CD8-positive, alpha-beta memory T cell (primary cell): ENCODE measurements at regions not wholly inside any gene's neighbourhood (a gene's known extent, or its start where the extent isn't known, plus 50 kb on each side); places are given as distances from the start of the nearest gene placed in this dataset.
"Not testable (repeated sequence)": the region's sequence is repeated elsewhere in the genome, so short reads cannot be mapped to it uniquely, and the experiment has no call there.

Experiments used
- CTCF ChIA-PET: fragments of 350-600 bp; sonication (Branson Sonifier 250); formaldehyde crosslinking; loops from one replicate; lab custom pipeline; 2021; ENCODE audit warnings: antibody characterized with exemption; lab: Charles Lee
- POLR2A ChIA-PET: fragments of 350-600 bp; sonication (Branson Sonifier 250); formaldehyde crosslinking; loops from one replicate; lab custom pipeline; 2021; ENCODE audit warnings: antibody characterized with exemption; lab: Charles Lee
- DNase-seq, 5 donors: peaks; one replicate each; pipeline versions ENCODE4 v3.0.0 to v3.0.0-alpha.2; 2020 to 2022; ENCODE audit warnings: mixed read lengths in 1 of 5
- H3K27ac ChIP-seq: one replicate; pipeline ENCODE4 v1.7.0; 2013; ENCODE audit warnings: low read depth, mild to moderate bottlenecking, low read length, moderate library complexity
- H3K27me3 ChIP-seq: 2 replicates; pipeline ENCODE4 v1.7.0; 2013; ENCODE audit warnings: low read length, mild to moderate bottlenecking; ENCODE audit not compliant: insufficient read depth, poor library complexity, severe bottlenecking
- H3K36me3 ChIP-seq: 2 replicates; pipeline ENCODE4 v1.7.0; 2013; ENCODE audit warnings: mild to moderate bottlenecking, low read length, moderate library complexity; ENCODE audit not compliant: insufficient read depth
- H3K4me1 ChIP-seq: 2 replicates; pipeline ENCODE4 v1.7.0; 2013; ENCODE audit warnings: mild to moderate bottlenecking, low read length, moderate library complexity; ENCODE audit not compliant: insufficient read depth
- H3K4me3 ChIP-seq: 2 replicates; pipeline ENCODE4 v1.7.0; 2013; ENCODE audit warnings: mild to moderate bottlenecking, low read length
- H3K9me3 ChIP-seq: 2 replicates; pipeline ENCODE4 v1.7.0; 2013; ENCODE audit warnings: mild to moderate bottlenecking, low read length
- H3K27ac Mint-ChIP-seq, 8 donors: one replicate each; pipeline ENCODE4 v1.8.0; 2020 to 2021; ENCODE audit warnings: mixed read lengths in 8 of 8, mild to moderate bottlenecking in 6 of 8, inconsistent platforms in 3 of 8, moderate library complexity in 3 of 8
- H3K27me3 Mint-ChIP-seq, 2 donors: one replicate each; pipeline ENCODE4 v1.8.0; 2020 to 2021; ENCODE audit warnings: mixed read lengths in 2 of 2, mild to moderate bottlenecking in 1 of 2, moderate library complexity in 1 of 2
- H3K36me3 Mint-ChIP-seq, 3 donors: one replicate each; pipeline ENCODE4 v1.8.0; 2020 to 2021; ENCODE audit warnings: mixed read lengths in 3 of 3, inconsistent platforms in 1 of 3, mild to moderate bottlenecking in 1 of 3
- H3K4me1 Mint-ChIP-seq, 3 donors: one replicate each; pipeline ENCODE4 v1.8.0; 2020 to 2021; ENCODE audit warnings: mixed read lengths in 3 of 3, inconsistent platforms in 1 of 3, mild to moderate bottlenecking in 1 of 3
- H3K4me3 Mint-ChIP-seq, 7 donors: one replicate each; pipeline ENCODE4 v1.8.0; 2020 to 2021; ENCODE audit warnings: mixed read lengths in 7 of 7, mild to moderate bottlenecking in 6 of 7, moderate library complexity in 4 of 7, inconsistent platforms in 2 of 7
- H3K9me3 Mint-ChIP-seq, 5 donors: one replicate each; pipeline ENCODE4 v1.8.0; 2020 to 2022; ENCODE audit warnings: mixed read lengths in 5 of 5, mild to moderate bottlenecking in 3 of 5, moderate library complexity in 2 of 5, inconsistent platforms in 1 of 5

DNA sequence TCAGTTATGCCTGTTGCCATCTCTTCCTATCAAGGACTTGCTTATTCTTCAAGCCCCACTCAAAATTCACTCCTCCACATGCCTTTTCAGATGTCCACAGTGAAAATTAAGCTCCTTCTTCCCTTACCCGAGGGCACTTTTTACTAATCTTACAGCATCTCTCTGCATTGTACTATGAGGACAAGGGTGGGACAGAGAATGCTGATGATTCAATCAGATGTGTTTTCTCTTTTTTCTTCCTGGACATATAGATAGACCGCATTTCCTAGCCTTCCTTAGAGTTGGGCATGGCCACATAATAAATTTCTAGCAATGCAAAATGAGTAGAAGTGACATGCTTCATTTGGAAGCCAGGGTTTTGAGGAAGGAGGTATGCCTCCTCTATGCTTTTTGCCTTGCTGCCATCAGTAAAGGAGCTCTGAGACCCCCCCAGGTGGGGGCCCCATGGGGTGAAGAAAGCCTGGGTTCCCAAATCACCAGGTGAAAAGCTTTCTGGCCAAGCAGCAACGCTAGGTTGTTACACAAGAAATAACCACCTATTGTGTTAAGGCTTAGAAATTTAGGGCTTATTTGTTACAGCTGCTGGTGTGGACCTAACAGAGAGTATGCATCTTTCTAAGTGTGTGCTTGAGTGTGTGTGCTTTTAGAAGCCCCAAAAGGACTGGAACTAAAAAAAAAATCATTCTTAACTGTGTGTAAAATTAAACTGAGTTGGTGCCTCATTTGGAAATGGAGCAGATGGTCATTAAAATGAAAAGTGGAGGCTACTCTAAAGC lies 424.5 kb downstream of the STK39 start:
- Histone ChIP-seq H3K9me3 (no peaks in the 10 kb centered on the region), H3K4me3 (no peak overlapping the region), H3K27ac (no peak overlapping the region), H3K36me3 (no peaks in the 10 kb centered on the region), H3K4me1 (no peaks in the 10 kb centered on the region), H3K27me3 (no peaks in the 10 kb centered on the region)
- Mint-ChIP-seq H3K4me3 (no peak overlapping the region), H3K36me3 (no peaks in the 10 kb centered on the region), H3K27ac (no peak overlapping the region), H3K4me1 (no peaks in the 10 kb centered on the region), H3K27me3 (peaks cover 3 to 5% of the 10 kb centered on the region in 2 donors), H3K9me3 (no peaks in the 10 kb centered on the region)
- ChIA-PET CTCF (no interaction called here), POLR2A (no interaction called here)
- no peak for DNase-seq

DNA sequence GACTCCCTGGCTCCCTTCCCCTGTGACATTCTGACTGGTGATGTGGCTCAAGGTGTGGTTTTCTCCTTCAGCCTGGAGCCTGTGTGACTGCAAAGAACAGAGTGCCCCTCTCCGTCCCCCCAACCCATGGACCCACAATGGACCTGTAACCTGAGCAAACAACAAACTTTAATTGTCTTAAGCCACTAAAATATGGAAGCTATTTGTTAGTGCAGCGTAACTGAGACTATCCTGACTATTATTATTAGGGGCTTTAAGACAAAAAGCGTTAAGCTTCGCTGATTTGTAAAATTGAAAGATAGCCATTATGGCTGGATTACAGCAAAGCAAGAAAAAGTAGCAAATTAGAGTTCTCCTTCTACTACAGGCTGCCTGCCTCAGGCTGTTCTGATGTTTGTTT lies 426.9 kb downstream of the STK39 start:
- Histone ChIP-seq H3K27me3 (no peaks in the 10 kb centered on the region), H3K4me3 (no peak overlapping the region), H3K36me3 (no peaks in the 10 kb centered on the region), H3K27ac (no peak overlapping the region), H3K9me3 (no peaks in the 10 kb centered on the region), H3K4me1 (no peaks in the 10 kb centered on the region)
- ChIA-PET POLR2A (no interaction called here), CTCF (no interaction called here)
- no peak overlapping the region for H3K4me3 Mint-ChIP-seq
- H3K27ac Mint-ChIP-seq, result no peak overlapping the region
- no peak for DNase-seq
- no peaks in the 10 kb centered on the region for H3K36me3 Mint-ChIP-seq
- H3K27me3 Mint-ChIP-seq, result peaks cover 5 to 7% of the 10 kb centered on the region in 2 donors
- H3K4me1 Mint-ChIP-seq, result no peaks in the 10 kb centered on the region
- H3K9me3 Mint-ChIP-seq, result no peaks in the 10 kb centered on the region

DNA sequence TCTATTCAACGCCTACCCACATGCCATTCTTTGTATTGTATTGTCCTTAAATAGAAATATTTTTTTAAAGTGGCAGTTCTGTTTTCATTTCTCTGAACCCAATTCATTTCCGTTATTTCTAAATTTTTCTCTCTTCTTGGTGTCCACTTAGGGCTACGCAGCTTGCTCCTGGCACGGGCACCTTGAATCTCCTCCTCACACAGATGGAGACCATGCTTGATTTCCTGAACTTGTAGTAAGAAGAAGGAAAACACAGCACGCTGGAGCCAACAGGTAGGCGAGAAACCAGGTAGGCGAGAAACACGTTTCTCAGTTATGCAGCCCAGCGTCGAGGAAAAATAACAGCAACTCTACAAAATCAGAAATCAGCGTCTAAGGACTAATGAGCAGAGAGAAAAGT lies 428.9 kb downstream of the STK39 start:
- no peaks in the 10 kb centered on the region for H3K36me3 ChIP-seq
- ChIA-PET CTCF (no interaction called here), POLR2A (no interaction called here)
- no peak for DNase-seq
- no peaks in the 10 kb centered on the region for H3K4me1 ChIP-seq
- H3K9me3 Mint-ChIP-seq, result no peaks in the 10 kb centered on the region
- no peak overlapping the region for H3K4me3 Mint-ChIP-seq
- H3K36me3 Mint-ChIP-seq, result no peaks in the 10 kb centered on the region
- peaks cover 0 to 7% of the 10 kb centered on the region in 2 donors for H3K27me3 Mint-ChIP-seq
- no peak overlapping the region for H3K27ac Mint-ChIP-seq
- no peaks in the 10 kb centered on the region for H3K27me3 ChIP-seq
- H3K4me3 ChIP-seq, result no peak overlapping the region
- H3K4me1 Mint-ChIP-seq, result no peaks in the 10 kb centered on the region
- H3K27ac ChIP-seq, result no peak overlapping the region
- no peaks in the 10 kb centered on the region for H3K9me3 ChIP-seq

DNA sequence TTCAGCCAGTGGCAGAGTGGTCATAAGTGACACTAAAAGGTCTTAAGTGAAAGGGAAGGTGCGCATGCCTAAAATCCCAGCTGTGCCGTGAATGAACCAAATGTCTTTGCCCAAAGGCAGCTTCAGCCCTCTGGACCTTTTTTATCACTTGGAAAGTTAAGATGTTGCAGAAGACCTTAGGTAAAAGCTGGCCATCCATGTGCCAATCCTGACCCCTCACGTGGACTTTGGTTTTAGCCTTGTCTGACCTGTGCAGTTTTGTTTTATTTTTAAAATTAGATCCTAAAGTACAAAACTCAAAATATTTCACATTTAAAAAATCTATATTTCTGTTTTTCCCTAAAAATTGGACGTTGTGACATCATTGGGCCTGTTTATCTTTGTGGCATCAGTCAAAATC lies 429.5 kb downstream of the STK39 start:
- H3K36me3 ChIP-seq, result no peaks in the 10 kb centered on the region
- H3K27me3 ChIP-seq, result no peaks in the 10 kb centered on the region
- H3K9me3 ChIP-seq, result no peaks in the 10 kb centered on the region
- no peak overlapping the region for H3K27ac ChIP-seq
- ChIA-PET CTCF (no interaction called here), POLR2A (no interaction called here)
- no peak overlapping the region for H3K4me3 ChIP-seq
- H3K36me3 Mint-ChIP-seq, result no peaks in the 10 kb centered on the region
- H3K4me1 ChIP-seq, result no peaks in the 10 kb centered on the region
- H3K4me1 Mint-ChIP-seq, result no peaks in the 10 kb centered on the region
- H3K4me3 Mint-ChIP-seq, result no peak overlapping the region
- H3K27ac Mint-ChIP-seq, result no peak overlapping the region
- no peak for DNase-seq
- no peaks in the 10 kb centered on the region for H3K9me3 Mint-ChIP-seq
- H3K27me3 Mint-ChIP-seq, result peaks cover 0 to 7% of the 10 kb centered on the region in 2 donors

DNA sequence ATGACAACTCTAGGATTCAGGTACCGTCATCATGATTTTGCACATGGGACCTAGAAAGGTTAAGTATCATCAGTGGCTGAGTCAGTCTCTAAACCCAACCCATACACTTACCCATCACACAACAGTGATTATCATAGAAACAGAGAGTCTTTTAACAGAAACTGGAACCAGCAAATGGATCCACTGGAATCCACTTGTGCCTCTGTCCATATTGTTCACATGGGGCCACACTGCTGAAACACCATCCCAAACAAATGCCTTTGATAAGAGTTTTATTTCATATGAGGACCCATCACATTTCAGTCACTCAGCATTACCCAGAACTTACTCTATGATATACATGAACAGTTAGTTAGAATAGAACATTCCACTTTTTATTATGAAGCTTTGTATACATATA lies 430.0 kb downstream of the STK39 start:
- Histone ChIP-seq H3K27me3 (no peaks in the 10 kb centered on the region), H3K36me3 (no peaks in the 10 kb centered on the region), H3K4me1 (no peaks in the 10 kb centered on the region), H3K4me3 (no peak overlapping the region), H3K27ac (no peak overlapping the region), H3K9me3 (no peaks in the 10 kb centered on the region)
- POLR2A ChIA-PET, result no interaction called here
- H3K36me3 Mint-ChIP-seq, result no peaks in the 10 kb centered on the region
- H3K9me3 Mint-ChIP-seq, result no peaks in the 10 kb centered on the region
- CTCF ChIA-PET, result no interaction called here
- DNase-seq, result no peak
- no peak overlapping the region for H3K4me3 Mint-ChIP-seq
- no peaks in the 10 kb centered on the region for H3K4me1 Mint-ChIP-seq
- peaks cover 0 to 7% of the 10 kb centered on the region in 2 donors for H3K27me3 Mint-ChIP-seq
- no peak overlapping the region for H3K27ac Mint-ChIP-seq

DNA sequence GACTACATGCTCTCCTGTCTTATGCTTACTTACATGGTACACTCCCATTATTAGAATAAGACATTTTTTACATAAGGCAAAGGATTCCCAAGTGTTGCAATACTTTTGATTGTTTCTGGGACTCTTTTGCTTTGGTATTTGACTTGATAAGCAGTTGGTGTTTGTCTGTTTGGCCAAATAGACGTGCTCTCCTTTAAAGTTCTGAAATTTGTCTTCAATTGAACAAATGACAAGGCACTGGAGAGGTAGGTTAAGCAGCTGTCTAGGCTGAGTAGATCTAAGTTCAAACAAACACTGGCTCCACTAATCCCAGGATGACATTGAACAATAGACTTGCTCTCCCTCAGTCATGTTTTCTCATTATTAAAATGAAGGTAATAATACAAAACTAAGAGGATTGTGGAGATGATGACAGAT lies 430.5 kb downstream of the STK39 start:
- no peak overlapping the region for H3K27ac ChIP-seq
- ChIA-PET POLR2A (no interaction called here), CTCF (no interaction called here)
- no peak overlapping the region for H3K4me3 ChIP-seq
- no peaks in the 10 kb centered on the region for H3K4me1 ChIP-seq
- H3K4me3 Mint-ChIP-seq, result no peak overlapping the region
- H3K9me3 Mint-ChIP-seq, result no peaks in the 10 kb centered on the region
- H3K9me3 ChIP-seq, result no peaks in the 10 kb centered on the region
- H3K27me3 Mint-ChIP-seq, result peaks cover 0 to 7% of the 10 kb centered on the region in 2 donors
- H3K36me3 Mint-ChIP-seq, result no peaks in the 10 kb centered on the region
- no peak overlapping the region for H3K27ac Mint-ChIP-seq
- H3K36me3 ChIP-seq, result no peaks in the 10 kb centered on the region
- H3K27me3 ChIP-seq, result no peaks in the 10 kb centered on the region
- H3K4me1 Mint-ChIP-seq, result no peaks in the 10 kb centered on the region
- no peak for DNase-seq

DNA sequence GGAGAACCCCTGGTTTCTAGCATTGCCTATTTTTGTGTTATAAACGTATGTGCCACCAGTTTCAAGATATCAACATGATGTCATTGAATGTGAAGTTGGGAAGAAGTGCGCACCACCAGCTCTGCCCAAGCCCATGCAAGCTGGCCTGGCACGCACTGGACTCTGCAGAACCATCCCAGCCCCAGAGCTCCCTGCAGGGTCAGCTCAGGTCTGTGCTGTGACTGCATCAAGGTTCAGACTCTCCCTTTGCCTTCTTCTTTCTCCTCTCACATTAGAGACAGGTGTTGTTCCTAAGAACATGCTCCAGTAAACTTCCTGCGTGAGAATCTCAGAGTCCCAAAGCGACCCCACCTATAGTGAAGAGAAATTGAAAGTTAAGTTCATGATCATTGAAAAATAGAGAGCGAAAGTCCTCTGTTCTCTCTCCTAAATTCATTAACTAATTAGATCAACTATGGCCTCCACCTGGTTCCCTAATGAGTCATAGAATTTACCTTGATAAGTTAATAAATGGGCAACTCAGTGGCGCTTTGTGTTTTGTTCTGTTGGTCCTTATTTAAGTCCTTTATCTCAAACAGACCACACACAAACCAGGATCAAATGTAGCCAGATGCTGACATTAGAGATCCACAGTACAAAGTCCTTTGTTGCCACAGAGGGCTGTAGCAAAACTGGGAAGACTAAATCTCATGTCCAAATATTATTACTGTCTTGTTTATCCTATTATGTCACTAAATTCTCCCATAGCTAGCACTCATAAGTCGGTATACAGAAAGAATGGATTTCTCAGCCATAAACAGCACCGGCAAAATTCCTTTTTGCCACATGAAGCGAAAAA lies 432.3 kb downstream of the STK39 start:
- CTCF ChIA-PET, result no interaction called here

DNA sequence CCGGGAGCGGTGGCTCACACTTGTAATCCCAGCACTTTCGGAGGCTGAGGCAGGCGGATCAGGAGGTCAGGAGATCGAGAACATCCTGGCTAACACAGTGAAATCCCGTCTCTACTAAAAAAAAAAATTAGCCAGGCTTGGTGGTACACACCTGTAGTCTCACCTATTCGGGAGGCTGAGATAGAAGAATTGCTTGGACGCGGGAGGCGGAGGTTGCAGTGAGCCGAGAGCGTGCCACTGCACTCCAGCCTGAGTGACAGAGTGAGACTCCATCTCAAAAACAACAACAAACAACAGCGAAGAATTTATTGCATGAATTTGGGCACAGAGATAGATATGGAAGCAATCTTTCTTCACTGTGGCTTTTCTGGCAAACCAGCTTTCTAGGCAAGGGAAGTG lies 432.9 kb downstream of the STK39 start:
- CTCF ChIA-PET, H3K9me3 Mint-ChIP-seq, H3K4me3 ChIP-seq, DNase-seq, H3K9me3 ChIP-seq, POLR2A ChIA-PET, H3K27ac ChIP-seq, H3K36me3 ChIP-seq, H3K27me3 ChIP-seq, H3K4me1 ChIP-seq, H3K27ac Mint-ChIP-seq, H3K36me3 Mint-ChIP-seq, H3K4me3 Mint-ChIP-seq, H3K4me1 Mint-ChIP-seq: not testable (repeated sequence)
- peaks cover 3 to 12% of the 10 kb centered on the region in 2 donors for H3K27me3 Mint-ChIP-seq

More for the DNA sequence above, 432.3 kb downstream of the STK39 start:
- peaks cover 3 to 14% of the 10 kb centered on the region in 2 donors for H3K27me3 Mint-ChIP-seq
- no peak overlapping the region for H3K4me3 ChIP-seq
- no peaks in the 10 kb centered on the region for H3K27me3 ChIP-seq
- peak overlapping the region in 1 of 8 donors; percentile 36 for H3K27ac Mint-ChIP-seq
- no peaks in the 10 kb centered on the region for H3K36me3 ChIP-seq
- H3K36me3 Mint-ChIP-seq, result no peaks in the 10 kb centered on the region
- no peaks in the 10 kb centered on the region for H3K4me1 Mint-ChIP-seq
- DNase-seq, result no peak
- H3K4me3 Mint-ChIP-seq, result no peak overlapping the region
- H3K27ac ChIP-seq, result no peak overlapping the region
- no peaks in the 10 kb centered on the region for H3K4me1 ChIP-seq
- H3K9me3 ChIP-seq, result no peaks in the 10 kb centered on the region
- H3K9me3 Mint-ChIP-seq, result no peaks in the 10 kb centered on the region
- POLR2A ChIA-PET, result no interaction called here
